Natural killer cell (primary cell): ENCODE measurements at regions not wholly inside any gene's neighbourhood (a gene's known extent, or its start where the extent isn't known, plus 50 kb on each side); places are given as distances from the start of the nearest gene placed in this dataset.
"Not testable (repeated sequence)": the region's sequence is repeated elsewhere in the genome, so short reads cannot be mapped to it uniquely, and the experiment has no call there.

ENCODE experiments used
- ATAC-seq, 3 donors: fragments of 150-1000 bp in 2 of 3; fragments of 200-7000 bp in 1 of 3; cut with Tn5 transposase; 1 replicate in 1 of 3; 2 replicates in 2 of 3; pipeline ENCODE4 v1.10.0; 2021; ENCODE audit warnings: mild to moderate bottlenecking in 2 of 3, moderate library complexity in 2 of 3
- DNase-seq, 2 donors: peaks; one replicate each; pipeline versions ENCODE4 v3.0.0 to v3.0.0-alpha.2; 2013 to 2021; ENCODE audit warnings: mixed read lengths in 1 of 2
- H3K27ac ChIP-seq: one replicate; pipeline ENCODE4 v1.5.1; 2013; ENCODE audit warnings: mild to moderate bottlenecking, low read length
- H3K27me3 ChIP-seq: one replicate; pipeline ENCODE4 v1.6.1; 2013; ENCODE audit warnings: low read length; ENCODE audit not compliant: control insufficient read depth, insufficient read depth
- H3K36me3 ChIP-seq: one replicate; pipeline ENCODE4 v1.6.1; 2013; ENCODE audit warnings: low read length; ENCODE audit not compliant: control insufficient read depth, insufficient read depth
- H3K4me1 ChIP-seq: one replicate; pipeline ENCODE4 v1.6.1; 2013; ENCODE audit warnings: low read length; ENCODE audit not compliant: control insufficient read depth, insufficient read depth
- H3K4me3 ChIP-seq: one replicate; pipeline ENCODE4 v1.5.1; 2013; ENCODE audit warnings: low read length
- H3K9me3 ChIP-seq: one replicate; pipeline ENCODE4 v1.6.1; 2013; ENCODE audit warnings: low read length; ENCODE audit not compliant: control insufficient read depth, insufficient read depth
- H3K27ac Mint-ChIP-seq, 2 donors: one replicate each; pipeline ENCODE4 v1.8.0; 2022; ENCODE audit warnings: mild to moderate bottlenecking in 2 of 2, mixed read lengths in 2 of 2, moderate library complexity in 1 of 2
- H3K27me3 Mint-ChIP-seq, 2 donors: one replicate each; pipeline ENCODE4 v1.8.0; 2022; ENCODE audit warnings: low read depth in 2 of 2, mixed read lengths in 2 of 2
- H3K36me3 Mint-ChIP-seq: one replicate; pipeline ENCODE4 v1.8.0; 2022; ENCODE audit warnings: mixed read lengths
- H3K4me1 Mint-ChIP-seq, 2 donors: one replicate each; pipeline ENCODE4 v1.8.0; 2022; ENCODE audit warnings: mixed read lengths in 2 of 2
- H3K4me3 Mint-ChIP-seq: one replicate; pipeline ENCODE4 v1.8.0; 2022; ENCODE audit warnings: mild to moderate bottlenecking, moderate library complexity, mixed read lengths
- H3K9me3 Mint-ChIP-seq, 2 donors: one replicate each; pipeline ENCODE4 v1.8.0; 2022; ENCODE audit warnings: mixed read lengths in 2 of 2
- WGBS: methylation state at CpG from one replicate; pipeline ENCODE4 v1.1.7; 2013; ENCODE audit warnings: missing lambda C conversion rate; ENCODE audit not compliant: insufficient coverage; 5-methylcytosine and 5-hydroxymethylcytosine counted together
- intact Hi-C: fragments of 100-400 bp; cut with micrococcal nuclease; formaldehyde crosslinking; loops from one replicate; pipeline ENCODE4 v1.14.2; 2022
- TF ChIP-seq, protein P1 (sequence below): fragments of 200-600 bp; IDR thresholded peaks from one replicate; pipeline ENCODE4 v1.8.0; 2022; ENCODE audit warnings: antibody characterized with exemption

DNA sequence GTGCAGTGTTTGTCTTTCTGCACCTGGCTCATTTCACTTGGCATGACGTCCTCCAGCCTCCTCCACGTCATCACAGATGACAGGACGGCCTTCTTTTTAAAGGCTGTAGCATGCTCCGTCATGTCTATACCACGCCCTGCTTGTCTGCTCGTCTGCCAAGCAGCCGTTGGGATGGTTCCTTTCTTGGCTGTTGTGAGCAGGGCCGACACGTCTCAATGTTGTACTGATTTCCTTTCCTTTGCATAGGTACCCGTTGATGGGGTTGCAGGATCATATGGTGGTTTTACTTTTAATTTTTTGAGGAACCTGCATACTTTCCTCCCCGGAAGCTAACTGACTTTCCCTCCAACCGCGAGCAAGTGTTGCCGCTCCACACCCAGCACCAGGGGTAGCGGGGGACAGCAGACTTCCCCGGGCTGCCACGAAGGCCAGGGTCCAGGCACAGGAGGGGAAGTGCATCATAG lies 212.2 kb upstream of the ZNF469 start:
- WGBS, result 37% methylated on average over 15 of the region's 17 CpGs
- Histone ChIP-seq H3K9me3 (no peaks in the 10 kb centered on the region), H3K4me3 (no peak overlapping the region), H3K27ac (no peak overlapping the region), H3K36me3 (no peaks in the 10 kb centered on the region), H3K4me1 (no peaks in the 10 kb centered on the region), H3K27me3 (no peaks in the 10 kb centered on the region)
- TF ChIP-seq, protein P1, sequence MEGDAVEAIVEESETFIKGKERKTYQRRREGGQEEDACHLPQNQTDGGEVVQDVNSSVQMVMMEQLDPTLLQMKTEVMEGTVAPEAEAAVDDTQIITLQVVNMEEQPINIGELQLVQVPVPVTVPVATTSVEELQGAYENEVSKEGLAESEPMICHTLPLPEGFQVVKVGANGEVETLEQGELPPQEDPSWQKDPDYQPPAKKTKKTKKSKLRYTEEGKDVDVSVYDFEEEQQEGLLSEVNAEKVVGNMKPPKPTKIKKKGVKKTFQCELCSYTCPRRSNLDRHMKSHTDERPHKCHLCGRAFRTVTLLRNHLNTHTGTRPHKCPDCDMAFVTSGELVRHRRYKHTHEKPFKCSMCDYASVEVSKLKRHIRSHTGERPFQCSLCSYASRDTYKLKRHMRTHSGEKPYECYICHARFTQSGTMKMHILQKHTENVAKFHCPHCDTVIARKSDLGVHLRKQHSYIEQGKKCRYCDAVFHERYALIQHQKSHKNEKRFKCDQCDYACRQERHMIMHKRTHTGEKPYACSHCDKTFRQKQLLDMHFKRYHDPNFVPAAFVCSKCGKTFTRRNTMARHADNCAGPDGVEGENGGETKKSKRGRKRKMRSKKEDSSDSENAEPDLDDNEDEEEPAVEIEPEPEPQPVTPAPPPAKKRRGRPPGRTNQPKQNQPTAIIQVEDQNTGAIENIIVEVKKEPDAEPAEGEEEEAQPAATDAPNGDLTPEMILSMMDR, result no peak
- Mint-ChIP-seq H3K27ac (no peak overlapping the region), H3K4me1 (peaks cover 6% of the 10 kb centered on the region in 2 donors), H3K36me3 (no peaks in the 10 kb centered on the region), H3K4me3 (no peak overlapping the region), H3K9me3 (peaks cover 0 to 2% of the 10 kb centered on the region in 2 donors), H3K27me3 (peaks cover 17 to 18% of the 10 kb centered on the region in 2 donors)
- intact Hi-C loops, result no loop called here
- ATAC-seq (peak in 2 of 3 donors; percentile 25 to 40), DNase-seq (no peak)

DNA sequence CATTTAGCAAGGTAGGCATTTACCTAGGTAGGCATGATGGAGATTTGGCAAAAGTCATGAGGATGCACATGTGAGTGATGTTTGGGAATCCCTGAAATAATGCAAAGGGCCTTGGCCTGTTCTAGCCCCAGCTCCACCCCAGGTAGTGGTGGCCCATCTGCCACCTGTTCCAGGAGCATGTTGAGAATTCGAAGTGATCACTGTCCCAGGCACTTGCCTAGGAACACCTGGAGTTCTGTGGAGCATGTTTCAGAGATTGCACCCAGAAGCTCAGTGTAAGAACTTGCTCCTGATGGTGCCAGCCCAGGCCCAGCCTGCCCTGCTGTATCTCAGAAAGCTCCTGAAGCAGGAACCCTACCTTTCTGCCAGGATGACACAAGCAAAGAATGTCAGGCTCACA lies 211.6 kb upstream of the ZNF469 start:
- DNase-seq, H3K4me3 Mint-ChIP-seq, ATAC-seq, H3K4me1 ChIP-seq, H3K27ac Mint-ChIP-seq, H3K27ac ChIP-seq, H3K4me3 ChIP-seq, H3K36me3 Mint-ChIP-seq, H3K9me3 ChIP-seq, H3K27me3 ChIP-seq, H3K36me3 ChIP-seq, intact Hi-C loops, H3K9me3 Mint-ChIP-seq, H3K4me1 Mint-ChIP-seq: not testable (repeated sequence)
- 75% methylated on average over 1 of the region's 1 CpG for WGBS
- H3K27me3 Mint-ChIP-seq, result peaks cover 17 to 18% of the 10 kb centered on the region in 2 donors

DNA sequence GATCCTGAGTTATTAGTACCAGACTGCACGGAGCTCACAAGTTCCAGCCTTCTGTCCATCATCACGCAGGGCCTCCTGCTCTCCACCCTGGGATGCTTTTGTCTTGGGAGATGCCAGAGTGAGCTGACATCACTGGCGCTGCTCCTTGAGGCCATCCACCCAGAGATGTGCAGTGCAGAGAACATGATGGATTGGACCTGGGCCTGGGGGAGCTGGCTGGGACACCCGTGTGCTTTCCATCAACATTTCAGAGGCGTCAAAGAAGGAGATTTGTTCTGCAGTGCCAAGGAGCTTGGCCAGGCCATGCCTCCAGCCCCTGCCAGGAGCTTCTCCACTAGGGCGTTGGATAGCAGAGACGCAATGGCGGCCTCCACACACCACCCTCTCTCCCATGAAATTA lies 206.6 kb upstream of the ZNF469 start:
- not testable (repeated sequence) for H3K4me3 ChIP-seq, H3K36me3 Mint-ChIP-seq

DNA sequence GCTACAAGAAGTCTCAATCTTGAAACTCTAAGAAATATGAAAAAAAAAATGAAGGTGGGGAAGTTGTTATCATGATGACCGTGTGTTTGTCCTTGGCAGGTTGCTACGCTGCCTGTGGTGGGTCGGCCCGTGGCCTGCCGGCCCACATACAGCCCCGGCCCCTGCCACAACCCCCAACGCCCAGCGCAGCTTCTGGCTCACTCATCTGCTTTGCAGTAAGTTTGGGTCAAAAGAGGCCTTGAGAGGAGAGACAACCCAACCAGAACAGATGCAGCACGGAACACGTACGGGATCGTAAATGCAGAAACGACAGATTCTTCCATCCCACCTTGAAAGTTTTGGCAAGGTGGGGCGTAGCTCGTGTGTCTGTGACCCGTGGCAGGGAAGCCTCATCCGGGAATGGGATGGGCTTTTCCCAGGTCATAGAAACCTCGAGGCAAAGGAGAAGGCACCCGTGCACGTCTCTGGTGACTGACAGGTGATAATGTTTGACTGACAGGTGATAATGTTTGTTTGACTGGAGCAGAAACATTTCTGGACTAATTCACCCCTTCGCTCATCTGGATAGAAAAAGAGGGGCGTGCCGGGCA lies 206.1 kb upstream of the ZNF469 start:
- WGBS, result 82% methylated on average over 20 of the region's 23 CpGs
- H3K27me3 ChIP-seq, H3K36me3 ChIP-seq, intact Hi-C loops, ATAC-seq, H3K4me3 ChIP-seq, H3K27ac Mint-ChIP-seq, H3K9me3 Mint-ChIP-seq, H3K4me1 ChIP-seq, H3K36me3 Mint-ChIP-seq, H3K27ac ChIP-seq, DNase-seq, H3K4me1 Mint-ChIP-seq, H3K4me3 Mint-ChIP-seq, H3K9me3 ChIP-seq: not testable (repeated sequence)
- H3K27me3 Mint-ChIP-seq, result peaks cover 10 to 22% of the 10 kb centered on the region in 2 donors

More for the DNA sequence above, 206.6 kb upstream of the ZNF469 start:
- H3K27ac ChIP-seq, H3K27me3 ChIP-seq, H3K4me3 Mint-ChIP-seq, H3K4me1 Mint-ChIP-seq, ATAC-seq, H3K4me1 ChIP-seq, H3K9me3 Mint-ChIP-seq, DNase-seq, H3K27ac Mint-ChIP-seq, H3K36me3 ChIP-seq, H3K9me3 ChIP-seq, intact Hi-C loops: not testable (repeated sequence)
- 82% methylated on average over 3 of the region's 8 CpGs for WGBS
- H3K27me3 Mint-ChIP-seq, result peaks cover 13 to 19% of the 10 kb centered on the region in 2 donors

DNA sequence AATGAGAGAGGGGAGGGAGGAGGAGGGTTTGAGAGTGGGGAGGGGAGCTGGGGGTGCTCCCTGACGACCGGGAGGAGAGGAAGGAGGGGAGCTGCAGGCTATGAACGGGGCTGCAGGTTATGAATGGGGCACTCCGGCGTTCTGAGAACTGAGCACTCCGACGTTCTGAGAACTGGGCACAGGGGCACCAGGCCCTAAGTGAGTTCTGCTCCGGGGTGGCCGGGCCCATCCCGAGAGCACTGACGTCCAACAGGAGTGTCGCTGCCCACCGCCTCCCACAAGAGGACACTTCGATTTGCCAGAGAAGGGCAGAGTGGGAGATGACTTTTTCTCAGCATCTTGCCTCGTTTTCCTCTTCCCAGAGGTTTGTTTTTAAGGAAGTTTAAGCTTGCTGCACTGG lies 204.5 kb upstream of the ZNF469 start:
- intact Hi-C loops, H3K4me1 Mint-ChIP-seq, DNase-seq, H3K4me1 ChIP-seq, H3K4me3 ChIP-seq, ATAC-seq, H3K27me3 ChIP-seq, H3K9me3 ChIP-seq, H3K36me3 ChIP-seq, H3K27ac ChIP-seq, H3K27ac Mint-ChIP-seq, H3K27me3 Mint-ChIP-seq, H3K9me3 Mint-ChIP-seq, H3K36me3 Mint-ChIP-seq, H3K4me3 Mint-ChIP-seq: not testable (repeated sequence)
- 79% methylated on average over 14 of the region's 15 CpGs for WGBS

DNA sequence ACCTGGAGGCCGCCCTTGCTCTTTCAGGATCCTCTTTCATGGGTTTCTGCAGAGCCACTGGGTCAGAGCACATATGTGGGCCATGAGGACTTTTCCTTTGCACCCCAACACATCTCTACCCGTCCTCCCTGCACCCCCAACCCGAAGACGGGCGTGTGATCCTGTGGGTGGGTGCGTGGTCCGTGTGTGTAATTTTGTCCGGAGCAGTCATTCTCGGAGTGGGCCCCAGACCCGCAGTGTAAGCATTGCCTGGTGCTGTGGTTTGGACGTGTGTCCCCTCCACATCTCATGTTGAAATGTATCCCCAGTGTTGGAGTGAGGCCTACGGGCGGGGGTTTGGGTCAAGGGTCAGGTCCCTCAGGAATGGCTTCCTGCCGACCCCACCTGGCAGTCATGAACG lies 203.9 kb upstream of the ZNF469 start:
- intact Hi-C loops, H3K4me1 ChIP-seq, H3K9me3 ChIP-seq, H3K4me1 Mint-ChIP-seq, H3K36me3 ChIP-seq, H3K36me3 Mint-ChIP-seq, H3K4me3 ChIP-seq, H3K9me3 Mint-ChIP-seq, DNase-seq, ATAC-seq, H3K27ac ChIP-seq, H3K27me3 ChIP-seq, H3K27me3 Mint-ChIP-seq, H3K4me3 Mint-ChIP-seq, H3K27ac Mint-ChIP-seq: not testable (repeated sequence)
- 82% methylated on average over 15 of the region's 15 CpGs for WGBS

DNA sequence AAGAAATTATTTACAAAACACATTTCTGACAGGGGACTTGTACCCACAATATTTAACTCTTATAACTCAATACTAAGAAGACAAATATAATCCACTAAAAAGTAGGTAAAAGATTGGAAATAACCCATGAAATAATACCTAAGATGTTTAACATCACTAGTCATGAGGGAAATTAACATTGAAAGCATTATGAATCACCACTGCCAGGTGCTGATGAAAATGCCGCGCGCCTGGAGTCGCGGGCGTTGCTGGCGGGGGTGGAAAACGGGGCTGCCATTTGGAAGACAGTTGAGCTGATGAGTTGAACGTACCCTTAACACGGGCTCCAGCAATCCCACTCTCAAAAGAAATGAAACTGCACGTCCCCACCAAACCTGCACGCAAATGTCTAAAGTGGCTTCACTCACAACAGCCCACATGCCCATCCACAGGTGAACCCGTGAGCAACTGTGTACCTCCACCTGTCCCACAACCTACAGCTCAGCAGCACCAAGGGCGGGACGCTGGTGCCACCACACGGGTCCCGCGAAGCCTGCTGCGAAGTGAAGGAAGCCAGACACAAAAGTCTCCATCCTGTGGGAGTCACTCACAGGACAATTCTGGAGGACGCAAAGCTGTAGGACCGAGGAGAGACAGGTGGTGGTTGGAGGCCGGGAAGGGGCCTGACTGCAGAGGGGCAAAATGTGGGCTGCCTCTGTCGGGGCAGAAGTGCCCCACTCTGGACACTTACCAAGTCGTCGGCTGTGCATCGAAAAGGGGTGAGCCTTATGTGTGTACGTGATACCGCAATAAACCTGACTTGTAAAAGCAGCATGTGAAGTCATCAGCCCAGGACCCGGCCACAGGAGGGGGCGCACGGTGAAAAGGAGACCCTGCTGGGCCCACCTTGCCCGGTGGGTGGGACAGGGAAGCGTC lies 199.5 kb upstream of the ZNF469 start:
- H3K4me1 ChIP-seq, H3K36me3 Mint-ChIP-seq, intact Hi-C loops, DNase-seq, H3K4me3 ChIP-seq, H3K27me3 ChIP-seq, H3K27ac ChIP-seq, H3K27me3 Mint-ChIP-seq, H3K4me3 Mint-ChIP-seq, H3K36me3 ChIP-seq, H3K9me3 Mint-ChIP-seq, ATAC-seq, H3K4me1 Mint-ChIP-seq, H3K9me3 ChIP-seq, H3K27ac Mint-ChIP-seq: not testable (repeated sequence)
- WGBS, result 94% methylated on average over 30 of the region's 33 CpGs
